B cell (primary cell): ENCODE measurements at regions not wholly inside any gene's neighbourhood (a gene's known extent, or its start where the extent isn't known, plus 50 kb on each side); places are given as distances from the start of the nearest gene placed in this dataset.

Experiments
- ATAC-seq: fragments of 200-7000 bp; cut with Tn5 transposase; one replicate; pipeline ENCODE4 v1.10.0; 2021; ENCODE audit warnings: low read depth, mild to moderate bottlenecking, moderate number of reproducible peaks, moderate library complexity
- CTCF ChIA-PET: fragments of 350-600 bp; sonication (Branson Sonifier 250); formaldehyde crosslinking; loops from one replicate; lab custom pipeline; 2021; ENCODE audit warnings: antibody characterized with exemption, inconsistent platforms; lab: Charles Lee
- POLR2A ChIA-PET: fragments of 350-600 bp; sonication (Branson Sonifier 250); formaldehyde crosslinking; loops from one replicate; lab custom pipeline; 2021; ENCODE audit warnings: antibody characterized with exemption; lab: Charles Lee
- DNase-seq: peaks from one replicate; pipeline ENCODE4 v3.0.0; 2013
- H2AFZ ChIP-seq: 2 replicates; pipeline ENCODE4 v1.6.1; 2012; ENCODE audit warnings: mild to moderate bottlenecking, low read depth, low read length; ENCODE audit not compliant: insufficient read depth, poor library complexity, severe bottlenecking
- H3K27ac ChIP-seq, 2 donors: 1 replicate in 1 of 2; 2 replicates in 1 of 2; pipeline ENCODE4 v1.5.1; 2012 to 2013; ENCODE audit warnings: low read length in 2 of 2, mild to moderate bottlenecking in 2 of 2, moderate library complexity in 1 of 2
- H3K27me3 ChIP-seq, 4 experiments: fragments of 200-600 bp in 1 of 4; sonication (generic) in 1 of 4; replicated peaks in 1 of 4; 1 replicate in 2 of 4; 2 replicates in 2 of 4; pipeline versions ENCODE4 v1.6.1 to v1.7.0; 2013 to 2016; ENCODE audit warnings: low read length in 3 of 4, mild to moderate bottlenecking in 2 of 4, mixed read lengths in 1 of 4, moderate library complexity in 1 of 4; ENCODE audit not compliant: insufficient read depth in 4 of 4, control insufficient read depth in 3 of 4; ENCODE audit errors: control extremely low read depth in 1 of 4
- H3K36me3 ChIP-seq, 2 experiments: replicated peaks in 1 of 2; 1 replicate in 1 of 2; 2 replicates in 1 of 2; pipeline versions ENCODE4 v1.6.1 to v1.7.1; 2013; ENCODE audit warnings: low read length in 1 of 2; ENCODE audit not compliant: insufficient read depth in 2 of 2, control insufficient read depth in 1 of 2; ENCODE audit errors: control extremely low read depth in 1 of 2, extremely low read depth in 1 of 2
- H3K4me1 ChIP-seq, 2 donors: fragments of 200-600 bp in 1 of 2; sonication (generic) in 1 of 2; 1 replicate in 1 of 2; 2 replicates in 1 of 2; pipeline versions ENCODE4 v1.5.1 to v1.6.1; 2013 to 2017; ENCODE audit warnings: low read length in 2 of 2; ENCODE audit not compliant: control insufficient read depth in 2 of 2, insufficient read depth in 2 of 2
- H3K4me2 ChIP-seq: replicated peaks from 2 replicates; pipeline ENCODE3; 2012; ENCODE audit warnings: mild to moderate bottlenecking, low read depth, low read length; ENCODE audit not compliant: poor library complexity, severe bottlenecking
- H3K4me3 ChIP-seq, 5 experiments: fragments of 200-600 bp in 1 of 5; sonication (generic) in 1 of 5; 1 replicate in 3 of 5; 2 replicates in 2 of 5; pipeline versions ENCODE4 v1.5.1 to v1.7.0; 2011 to 2016; ENCODE audit warnings: low read length in 4 of 5, mild to moderate bottlenecking in 4 of 5, low read depth in 2 of 5, control low read depth in 1 of 5, moderate library complexity in 1 of 5; ENCODE audit not compliant: insufficient read depth in 1 of 5; ENCODE audit errors: control extremely low read depth in 1 of 5, extremely low read depth in 1 of 5
- H3K79me2 ChIP-seq: fragments of 200-600 bp; sonication (generic); one replicate; pipeline ENCODE4 v1.6.0; 2016; ENCODE audit warnings: low read length; ENCODE audit not compliant: control insufficient read depth, insufficient read depth
- H3K9ac ChIP-seq: fragments of 200-600 bp; sonication (generic); 2 replicates; pipeline ENCODE4 v1.6.1; 2017; ENCODE audit warnings: mild to moderate bottlenecking, low read length, moderate library complexity
- H3K9me3 ChIP-seq, 3 donors: one replicate each; pipeline versions ENCODE4 v1.6.1 to v1.7.1; 2013; ENCODE audit warnings: low read length in 2 of 3; ENCODE audit not compliant: control insufficient read depth in 2 of 3, insufficient read depth in 1 of 3; ENCODE audit errors: control extremely low read depth in 1 of 3
- H4K20me1 ChIP-seq: 2 replicates; pipeline ENCODE4 v1.6.0; 2012; ENCODE audit warnings: mild to moderate bottlenecking, low read length; ENCODE audit not compliant: insufficient read depth, control insufficient read depth, poor library complexity, severe bottlenecking
- H3K27ac Mint-ChIP-seq: one replicate; pipeline ENCODE4 v1.8.0; 2021; ENCODE audit warnings: mixed read lengths
- H3K27me3 Mint-ChIP-seq: one replicate; pipeline ENCODE4 v1.8.0; 2021; ENCODE audit warnings: mixed read lengths
- H3K4me1 Mint-ChIP-seq: one replicate; pipeline ENCODE4 v1.8.0; 2021; ENCODE audit warnings: mixed read lengths
- H3K4me3 Mint-ChIP-seq: one replicate; pipeline ENCODE4 v1.8.0; 2021; ENCODE audit warnings: mixed read lengths
- H3K9me3 Mint-ChIP-seq: one replicate; pipeline ENCODE4 v1.8.0; 2022; ENCODE audit warnings: mixed read lengths; ENCODE audit not compliant: insufficient read depth
- CTCF ChIP-seq: fragments of 200-600 bp; IDR thresholded peaks from one replicate; pipeline ENCODE4 v1.8.0; 2022; ENCODE audit warnings: antibody characterized with exemption, mild to moderate bottlenecking
- EZH2 ChIP-seq: IDR thresholded peaks from 2 replicates; pipeline ENCODE4 v1.6.1; 2012; ENCODE audit warnings: borderline replicate concordance, low read depth, mild to moderate bottlenecking, moderate library complexity, low read length; ENCODE audit not compliant: insufficient read depth, poor library complexity, severe bottlenecking
- WGBS: methylation state at CpG from one replicate; pipeline ENCODE4 v1.1.5; 2013; ENCODE audit warnings: missing lambda C conversion rate; ENCODE audit not compliant: insufficient coverage; 5-methylcytosine and 5-hydroxymethylcytosine counted together
- intact Hi-C: fragments of 100-400 bp; cut with micrococcal nuclease; formaldehyde crosslinking; loops from one replicate; pipeline ENCODE4 v1.10.0; 2022

- no peaks in the 10 kb centered on the region for H3K9me3 ChIP-seq
- no peak overlapping the region for H3K4me3 ChIP-seq
- H2AFZ ChIP-seq, result no peak overlapping the region
- Mint-ChIP-seq H3K4me3 (no peak overlapping the region), H3K27ac (no peak overlapping the region), H3K4me1 (no peaks in the 10 kb centered on the region), H3K9me3 (peaks cover 3% of the 10 kb centered on the region), H3K27me3 (no peaks in the 10 kb centered on the region)
- no peaks in the 10 kb centered on the region for H3K79me2 ChIP-seq
- no CpG with 5 or more reads among the region's 1 CpG for WGBS
- no peaks in the 10 kb centered on the region for H4K20me1 ChIP-seq
- TF ChIP-seq CTCF (no peak), EZH2 (no peak)
- H3K4me1 ChIP-seq, result no peaks in the 10 kb centered on the region
- intact Hi-C loops, result no loop called here
- ATAC-seq, result no peak
- H3K9ac ChIP-seq, result no peak overlapping the region
- POLR2A ChIA-PET, result no interaction called here
- no peaks in the 10 kb centered on the region for H3K27me3 ChIP-seq
- no peak for DNase-seq
- no peaks in the 10 kb centered on the region for H3K36me3 ChIP-seq
- CTCF ChIA-PET, result no interaction called here
- no peak overlapping the region for H3K27ac ChIP-seq
- no peak overlapping the region for H3K4me2 ChIP-seq
These were observed 462.0 kb downstream of the CDH11 start for GRCh38 chr16:64659866-64660265.

- H4K20me1 ChIP-seq, result no peaks in the 10 kb centered on the region
- H3K9me3 Mint-ChIP-seq, result peaks cover under 1% of the 10 kb centered on the region
- no peaks in the 10 kb centered on the region for H3K4me1 ChIP-seq
- TF ChIP-seq CTCF (no peak), EZH2 (no peak)
- H3K4me3 Mint-ChIP-seq, result no peak overlapping the region
- no peaks in the 10 kb centered on the region for H3K27me3 ChIP-seq
- WGBS, result 83% methylated on average over 1 of the region's 3 CpGs
- H3K36me3 ChIP-seq, result no peaks in the 10 kb centered on the region
- H3K4me3 ChIP-seq, result no peak overlapping the region
- H3K9me3 ChIP-seq, result no peaks in the 10 kb centered on the region
- ATAC-seq (no peak), DNase-seq (no peak)
- no peak overlapping the region for H3K9ac ChIP-seq
- no peak overlapping the region for H3K4me2 ChIP-seq
- ChIA-PET CTCF (no interaction called here), POLR2A (no interaction called here)
- H2AFZ ChIP-seq, result no peak overlapping the region
- H3K4me1 Mint-ChIP-seq, result no peaks in the 10 kb centered on the region
- H3K27me3 Mint-ChIP-seq, result no peaks in the 10 kb centered on the region
- intact Hi-C loops, result no loop called here
- no peaks in the 10 kb centered on the region for H3K79me2 ChIP-seq
- H3K27ac ChIP-seq, result no peak overlapping the region
- no peak overlapping the region for H3K27ac Mint-ChIP-seq
These were observed 464.4 kb downstream of the CDH11 start for GRCh38 chr16:64657316-64658011.
